Neural cell (in vitro differentiated cells): ENCODE measurements at regions not wholly inside any gene's neighbourhood (a gene's known extent, or its start where the extent isn't known, plus 50 kb on each side); places are given as distances from the start of the nearest gene placed in this dataset.

Experiments used
- H2AFZ ChIP-seq: fragments of 200-600, 300-800 bp; sonication (generic), shearing (Covaris generic); 2 replicates; pipeline ENCODE4 v1.6.0; 2014; ENCODE audit warnings: low read depth, mild to moderate bottlenecking, antibody characterized with exemption, low read length, moderate library complexity
- H3F3A ChIP-seq: fragments of 200-600 bp; shearing (Covaris generic); 2 replicates; pipeline ENCODE4 v1.6.1; 2016; ENCODE audit warnings: mild to moderate bottlenecking, moderate library complexity, mixed read lengths, antibody characterized with exemption, low read length; ENCODE audit not compliant: insufficient read depth, poor library complexity, severe bottlenecking
- H3K27ac ChIP-seq: fragments of 200-600, 300-800 bp; sonication (generic), shearing (Covaris generic); 2 replicates; pipeline ENCODE4 v1.5.1; 2014; ENCODE audit warnings: mild to moderate bottlenecking, low read length, moderate library complexity
- H3K27me3 ChIP-seq: fragments of 300-800, 200-600 bp; sonication (generic), shearing (Covaris generic); 2 replicates; pipeline ENCODE4 v1.6.0; 2014; ENCODE audit warnings: mild to moderate bottlenecking, low read depth, low read length, moderate library complexity; ENCODE audit not compliant: insufficient read depth
- H3K36me3 ChIP-seq: fragments of 300-800, 200-600 bp; sonication (generic), shearing (Covaris generic); 2 replicates; pipeline ENCODE4 v1.5.1; 2014; ENCODE audit warnings: mild to moderate bottlenecking, antibody characterized with exemption, low read length, moderate library complexity; ENCODE audit not compliant: insufficient read depth
- H3K4me2 ChIP-seq: fragments of 300-800, 200-600 bp; sonication (generic), shearing (Covaris generic); 2 replicates; pipeline ENCODE4 v1.6.0; 2014; ENCODE audit warnings: mild to moderate bottlenecking, low read length
- H3K4me3 ChIP-seq: fragments of 300-800, 200-600 bp; sonication (generic), shearing (Covaris generic); 2 replicates; pipeline ENCODE4 v1.5.1; 2014; ENCODE audit warnings: mild to moderate bottlenecking, low read length, moderate library complexity
- H3K79me2 ChIP-seq: fragments of 200-600 bp; shearing (Covaris generic); replicated peaks from 2 replicates; pipeline ENCODE4 v1.6.0; 2014; ENCODE audit warnings: mild to moderate bottlenecking, low read length, moderate library complexity; ENCODE audit not compliant: insufficient read depth
- H3K9ac ChIP-seq: fragments of 300-800, 200-600 bp; sonication (generic), shearing (Covaris generic); 2 replicates; pipeline ENCODE4 v1.6.1; 2016; ENCODE audit warnings: mild to moderate bottlenecking, low read length, mixed read lengths
- H3K9me2 ChIP-seq: fragments of 200-600 bp; shearing (Covaris generic); 2 replicates; pipeline ENCODE4 v1.6.1; 2016; ENCODE audit warnings: mild to moderate bottlenecking, low read length, mixed read lengths; ENCODE audit not compliant: insufficient read depth
- H3K9me3 ChIP-seq: fragments of 200-600, 300-800 bp; sonication (generic), shearing (Covaris generic); 2 replicates; pipeline ENCODE4 v1.6.1; 2016; ENCODE audit warnings: mild to moderate bottlenecking, mixed run types, low read length, moderate library complexity, mixed read lengths
- H4K20me1 ChIP-seq: fragments of 200-600 bp; shearing (Covaris generic); 2 replicates; pipeline ENCODE4 v1.6.1; 2016; ENCODE audit warnings: mild to moderate bottlenecking, mixed run types; ENCODE audit not compliant: insufficient read depth
- EP300 ChIP-seq: fragments of 450-650 bp; conservative IDR thresholded peaks from 2 replicates; pipeline ENCODE4 v1.6.1; 2014; ENCODE audit warnings: antibody characterized with exemption, mild to moderate bottlenecking, moderate library complexity; ENCODE audit not compliant: poor library complexity, severe bottlenecking
- EZH2 ChIP-seq: fragments of 200-600, 300-800 bp; shearing (Covaris generic), sonication (generic); IDR thresholded peaks from 2 replicates; pipeline ENCODE4 v1.6.1; 2014; ENCODE audit warnings: antibody characterized with exemption, low read length, borderline replicate concordance, mild to moderate bottlenecking; ENCODE audit not compliant: insufficient read depth, poor library complexity, severe bottlenecking
- MXI1 ChIP-seq: fragments of 450-650 bp; conservative IDR thresholded peaks from 2 replicates; pipeline ENCODE4 v1.6.1; 2014; ENCODE audit warnings: antibody characterized with exemption, mild to moderate bottlenecking; ENCODE audit not compliant: poor library complexity, severe bottlenecking
- POLR2AphosphoS5 ChIP-seq: IDR thresholded peaks from 2 replicates; pipeline ENCODE4 v1.6.1; 2012
- RAD21 ChIP-seq: fragments of 450-650 bp; conservative IDR thresholded peaks from 2 replicates; pipeline ENCODE4 v1.6.1; 2014; ENCODE audit warnings: antibody characterized with exemption, mild to moderate bottlenecking, moderate library complexity
- SMC3 ChIP-seq: fragments of 450-650 bp; conservative IDR thresholded peaks from 2 replicates; pipeline ENCODE4 v1.6.1; 2014; ENCODE audit warnings: antibody characterized with exemption, mild to moderate bottlenecking, moderate library complexity; ENCODE audit not compliant: poor library complexity
- TAF1 ChIP-seq: IDR thresholded peaks from 2 replicates; pipeline ENCODE4 v1.6.1; 2012; ENCODE audit warnings: low read depth
- TF ChIP-seq, protein P1 (sequence below): fragments of 450-650 bp; IDR thresholded peaks from 2 replicates; pipeline ENCODE4 v1.5.1; 2014; ENCODE audit warnings: antibody characterized with exemption, mild to moderate bottlenecking, moderate library complexity; ENCODE audit not compliant: poor library complexity, severe bottlenecking
- TF ChIP-seq, protein P2 (sequence below): IDR thresholded peaks from 2 replicates; pipeline ENCODE4 v1.6.1; 2012; ENCODE audit warnings: borderline replicate concordance

- no peak overlapping the region for H3K4me2 ChIP-seq
- H2AFZ ChIP-seq = no peak overlapping the region
- H3K27me3 ChIP-seq = no peaks in the 10 kb centered on the region
- H4K20me1 ChIP-seq = no peaks in the 10 kb centered on the region
- no peaks in the 10 kb centered on the region for H3K36me3 ChIP-seq
- H3K27ac ChIP-seq = no peak overlapping the region
- H3F3A ChIP-seq = no peaks in the 10 kb centered on the region
- H3K79me2 ChIP-seq = no peaks in the 10 kb centered on the region
- no peak overlapping the region for H3K4me3 ChIP-seq
- no peaks in the 10 kb centered on the region for H3K9me3 ChIP-seq
- no peaks in the 10 kb centered on the region for H3K9me2 ChIP-seq
- no peak overlapping the region for H3K9ac ChIP-seq
- TF ChIP-seq TAF1 (no peak), POLR2AphosphoS5 (no peak), RAD21 (no peak), MXI1 (no peak), EP300 (no peak), EZH2 (no peak), SMC3 (no peak)
- TF ChIP-seq, protein P1, sequence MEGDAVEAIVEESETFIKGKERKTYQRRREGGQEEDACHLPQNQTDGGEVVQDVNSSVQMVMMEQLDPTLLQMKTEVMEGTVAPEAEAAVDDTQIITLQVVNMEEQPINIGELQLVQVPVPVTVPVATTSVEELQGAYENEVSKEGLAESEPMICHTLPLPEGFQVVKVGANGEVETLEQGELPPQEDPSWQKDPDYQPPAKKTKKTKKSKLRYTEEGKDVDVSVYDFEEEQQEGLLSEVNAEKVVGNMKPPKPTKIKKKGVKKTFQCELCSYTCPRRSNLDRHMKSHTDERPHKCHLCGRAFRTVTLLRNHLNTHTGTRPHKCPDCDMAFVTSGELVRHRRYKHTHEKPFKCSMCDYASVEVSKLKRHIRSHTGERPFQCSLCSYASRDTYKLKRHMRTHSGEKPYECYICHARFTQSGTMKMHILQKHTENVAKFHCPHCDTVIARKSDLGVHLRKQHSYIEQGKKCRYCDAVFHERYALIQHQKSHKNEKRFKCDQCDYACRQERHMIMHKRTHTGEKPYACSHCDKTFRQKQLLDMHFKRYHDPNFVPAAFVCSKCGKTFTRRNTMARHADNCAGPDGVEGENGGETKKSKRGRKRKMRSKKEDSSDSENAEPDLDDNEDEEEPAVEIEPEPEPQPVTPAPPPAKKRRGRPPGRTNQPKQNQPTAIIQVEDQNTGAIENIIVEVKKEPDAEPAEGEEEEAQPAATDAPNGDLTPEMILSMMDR = no peak
- TF ChIP-seq, protein P2, sequence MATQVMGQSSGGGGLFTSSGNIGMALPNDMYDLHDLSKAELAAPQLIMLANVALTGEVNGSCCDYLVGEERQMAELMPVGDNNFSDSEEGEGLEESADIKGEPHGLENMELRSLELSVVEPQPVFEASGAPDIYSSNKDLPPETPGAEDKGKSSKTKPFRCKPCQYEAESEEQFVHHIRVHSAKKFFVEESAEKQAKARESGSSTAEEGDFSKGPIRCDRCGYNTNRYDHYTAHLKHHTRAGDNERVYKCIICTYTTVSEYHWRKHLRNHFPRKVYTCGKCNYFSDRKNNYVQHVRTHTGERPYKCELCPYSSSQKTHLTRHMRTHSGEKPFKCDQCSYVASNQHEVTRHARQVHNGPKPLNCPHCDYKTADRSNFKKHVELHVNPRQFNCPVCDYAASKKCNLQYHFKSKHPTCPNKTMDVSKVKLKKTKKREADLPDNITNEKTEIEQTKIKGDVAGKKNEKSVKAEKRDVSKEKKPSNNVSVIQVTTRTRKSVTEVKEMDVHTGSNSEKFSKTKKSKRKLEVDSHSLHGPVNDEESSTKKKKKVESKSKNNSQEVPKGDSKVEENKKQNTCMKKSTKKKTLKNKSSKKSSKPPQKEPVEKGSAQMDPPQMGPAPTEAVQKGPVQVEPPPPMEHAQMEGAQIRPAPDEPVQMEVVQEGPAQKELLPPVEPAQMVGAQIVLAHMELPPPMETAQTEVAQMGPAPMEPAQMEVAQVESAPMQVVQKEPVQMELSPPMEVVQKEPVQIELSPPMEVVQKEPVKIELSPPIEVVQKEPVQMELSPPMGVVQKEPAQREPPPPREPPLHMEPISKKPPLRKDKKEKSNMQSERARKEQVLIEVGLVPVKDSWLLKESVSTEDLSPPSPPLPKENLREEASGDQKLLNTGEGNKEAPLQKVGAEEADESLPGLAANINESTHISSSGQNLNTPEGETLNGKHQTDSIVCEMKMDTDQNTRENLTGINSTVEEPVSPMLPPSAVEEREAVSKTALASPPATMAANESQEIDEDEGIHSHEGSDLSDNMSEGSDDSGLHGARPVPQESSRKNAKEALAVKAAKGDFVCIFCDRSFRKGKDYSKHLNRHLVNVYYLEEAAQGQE = no peak
Observed at GRCh38 chr7:13540429-13540828, 449.0 kb downstream of the ETV1 start.

DNA sequence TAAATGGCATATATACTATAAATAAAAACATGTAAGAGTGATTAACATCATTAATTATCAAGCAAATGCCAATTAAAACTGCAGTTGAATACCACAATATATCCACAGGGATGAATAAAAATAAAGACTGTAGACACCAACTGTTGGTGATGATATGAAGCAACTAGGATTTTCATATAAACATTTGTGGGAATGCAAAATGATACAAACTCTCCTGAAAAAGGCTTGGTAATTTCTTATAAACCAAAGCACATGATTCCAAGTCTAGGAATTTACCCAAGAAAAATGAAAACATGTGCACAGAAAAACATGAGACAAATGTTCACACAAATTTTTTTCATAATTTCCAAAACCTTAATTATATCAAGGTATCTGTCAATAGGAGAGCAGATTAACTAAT is 448.1 kb downstream of the ETV1 start:
- no peaks in the 10 kb centered on the region for H3K79me2 ChIP-seq
- no peak overlapping the region for H3K9ac ChIP-seq
- no peaks in the 10 kb centered on the region for H3K9me2 ChIP-seq
- no peak overlapping the region for H2AFZ ChIP-seq
- H3K4me3 ChIP-seq = no peak overlapping the region
- no peaks in the 10 kb centered on the region for H3K9me3 ChIP-seq
- H3K27ac ChIP-seq = no peak overlapping the region
- no peaks in the 10 kb centered on the region for H3F3A ChIP-seq
- H3K27me3 ChIP-seq = no peaks in the 10 kb centered on the region
- TF ChIP-seq MXI1 (no peak), POLR2AphosphoS5 (no peak), SMC3 (no peak), EP300 (no peak), TAF1 (no peak), RAD21 (no peak), EZH2 (no peak)
- TF ChIP-seq, protein P1 = no peak
- TF ChIP-seq, protein P2 = no peak
- H3K4me2 ChIP-seq = no peak overlapping the region
- H4K20me1 ChIP-seq = no peaks in the 10 kb centered on the region
- no peaks in the 10 kb centered on the region for H3K36me3 ChIP-seq
